ENCODE measurements at regions not wholly inside any gene's neighbourhood (a gene's known extent, or its start where the extent isn't known, plus 50 kb on each side); places are given as distances from the start of the nearest gene placed in this dataset.

- intact Hi-C loops (cut with DNase I, micrococcal nuclease): no loop called here
- DNase-seq (no peak), ATAC-seq (ENCODE audit: poor library complexity) (no peak)
- ChIA-PET POLR2A (no interaction called here), CTCF (interaction anchor here (0.7 kb wide), 2 partner anchors 9 to 43 kb away, joined by 3 to 4 read pairs; no protein-coding TSS in a partner anchor)
- Histone ChIP-seq H3K4me3 (ENCODE audit: low read length) (no peak overlapping the region), H3K36me3 (ENCODE audit: insufficient read depth, low read length) (no peaks in the 10 kb centered on the region), H3K4me1 (ENCODE audit: insufficient read depth, low read length) (no peaks in the 10 kb centered on the region), H3K9me3 (ENCODE audit: control insufficient read depth in 1 of 2, insufficient read depth in 1 of 2, low read length in 2 of 2) (no peaks in the 10 kb centered on the region), H3K27ac (ENCODE audit: low read depth in 1 of 2, low read length in 2 of 2) (no peak overlapping the region), H3K27me3 (ENCODE audit: control insufficient read depth in 1 of 2, insufficient read depth in 2 of 2, low read length in 2 of 2) (no peaks in the 10 kb centered on the region)
- Mint-ChIP-seq H3K27ac (no peak overlapping the region), H3K9me3 (peaks cover 6% of the 10 kb centered on the region), H3K4me3 (no peak overlapping the region), H3K36me3 (ENCODE audit: low read depth) (no peaks in the 10 kb centered on the region), H3K27me3 (peaks cover 21% of the 10 kb centered on the region), H3K4me1 (ENCODE audit: low read depth) (no peaks in the 10 kb centered on the region)
- TF ChIP-seq CTCF (IDR thresholded peaks at IDR 0.05): no peak
Measured at GRCh38 chr7:38122501-38122900, 55.5 kb upstream of the STARD3NL start.

GRCh38 chr7:38123494-38123893 is 54.6 kb upstream of the STARD3NL start:
- no peaks in the 10 kb centered on the region for H3K9me3 ChIP-seq (ENCODE audit: control insufficient read depth in 1 of 2, insufficient read depth in 1 of 2, low read length in 2 of 2)
- Mint-ChIP-seq H3K9me3 (peaks cover 6% of the 10 kb centered on the region), H3K36me3 (ENCODE audit: low read depth) (no peaks in the 10 kb centered on the region), H3K27me3 (peaks cover 19% of the 10 kb centered on the region), H3K27ac (no peak overlapping the region), H3K4me3 (no peak overlapping the region), H3K4me1 (ENCODE audit: low read depth) (no peaks in the 10 kb centered on the region)
- intact Hi-C loops (cut with DNase I, micrococcal nuclease): no loop called here
- H3K27ac ChIP-seq (ENCODE audit: low read depth in 1 of 2, low read length in 2 of 2): no peak overlapping the region
- CTCF ChIA-PET: no interaction called here
- ATAC-seq (ENCODE audit: poor library complexity) (no peak), DNase-seq (no peak)
- TF ChIP-seq CTCF (IDR thresholded peaks at IDR 0.05): no peak
- POLR2A ChIA-PET: no interaction called here
- no peak overlapping the region for H3K4me3 ChIP-seq (ENCODE audit: low read length)
- no peaks in the 10 kb centered on the region for H3K27me3 ChIP-seq (ENCODE audit: control insufficient read depth in 1 of 2, insufficient read depth in 2 of 2, low read length in 2 of 2)
- H3K4me1 ChIP-seq (ENCODE audit: insufficient read depth, low read length): no peaks in the 10 kb centered on the region
- H3K36me3 ChIP-seq (ENCODE audit: insufficient read depth, low read length): no peaks in the 10 kb centered on the region

- POLR2A ChIA-PET: no interaction called here
- intact Hi-C loops (cut with DNase I, micrococcal nuclease): no loop called here
- H3K36me3 Mint-ChIP-seq (ENCODE audit: low read depth): no peaks in the 10 kb centered on the region
- CTCF ChIA-PET: interaction anchor here (1.3 kb wide), 2 partner anchors 10 to 18 kb away, joined by 3 read pairs; no protein-coding TSS in a partner anchor
- Histone ChIP-seq H3K4me3 (ENCODE audit: low read length) (no peak overlapping the region), H3K27ac (ENCODE audit: low read depth in 1 of 2, low read length in 2 of 2) (no peak overlapping the region), H3K9me3 (ENCODE audit: control insufficient read depth in 1 of 2, insufficient read depth in 1 of 2, low read length in 2 of 2) (no peaks in the 10 kb centered on the region), H3K36me3 (ENCODE audit: insufficient read depth, low read length) (no peaks in the 10 kb centered on the region), H3K27me3 (ENCODE audit: control insufficient read depth in 1 of 2, insufficient read depth in 2 of 2, low read length in 2 of 2) (peaks cover 0 to 8% of the 10 kb centered on the region in 2 experiments), H3K4me1 (ENCODE audit: insufficient read depth, low read length) (no peaks in the 10 kb centered on the region)
- H3K4me3 Mint-ChIP-seq: no peak overlapping the region
- H3K4me1 Mint-ChIP-seq (ENCODE audit: low read depth): no peaks in the 10 kb centered on the region
- no peak for DNase-seq
- H3K27ac Mint-ChIP-seq: no peak overlapping the region
- H3K9me3 Mint-ChIP-seq: no peaks in the 10 kb centered on the region
- no peak for TF ChIP-seq CTCF (IDR thresholded peaks at IDR 0.05)
- ATAC-seq (ENCODE audit: poor library complexity): no peak
- H3K27me3 Mint-ChIP-seq: peaks cover 22% of the 10 kb centered on the region
Measured at GRCh38 chr7:38127216-38128207, 50.5 kb upstream of the STARD3NL start.

All from CD4-positive, alpha-beta T cell (primary cell).